NT2/D1 (cell line): ENCODE measurements at regions not wholly inside any gene's neighbourhood (a gene's known extent, or its start where the extent isn't known, plus 50 kb on each side); places are given as distances from the start of the nearest gene placed in this dataset.
"Not testable (repeated sequence)": the region's sequence is repeated elsewhere in the genome, so short reads cannot be mapped to it uniquely, and the experiment has no call there.

ENCODE experiments used
- DNase-seq: peaks from one replicate; pipeline ENCODE4 v3.0.0-alpha.2; 2011; ENCODE audit warnings: low read depth, low spot score
- H3K27me3 ChIP-seq: 2 replicates; pipeline ENCODE4 v1.6.0; 2011; ENCODE audit warnings: mild to moderate bottlenecking; ENCODE audit not compliant: insufficient read length, insufficient read depth
- H3K36me3 ChIP-seq: 2 replicates; pipeline ENCODE4 v1.6.1; 2011; ENCODE audit warnings: mild to moderate bottlenecking, low read length, mixed read lengths; ENCODE audit not compliant: insufficient read depth, insufficient read length
- H3K4me1 ChIP-seq: 2 replicates; pipeline ENCODE4 v1.5.1; 2011; ENCODE audit not compliant: insufficient read depth, insufficient read length
- H3K4me3 ChIP-seq: 2 replicates; pipeline ENCODE4 v1.5.1; 2011; ENCODE audit warnings: low read depth; ENCODE audit not compliant: insufficient read length
- H3K9ac ChIP-seq: 2 replicates; pipeline ENCODE4 v1.6.0; 2011; ENCODE audit warnings: low read depth; ENCODE audit not compliant: insufficient read length
- H3K9me3 ChIP-seq: 2 replicates; pipeline ENCODE4 v1.5.1; 2011; ENCODE audit warnings: mild to moderate bottlenecking, low read length; ENCODE audit not compliant: insufficient read depth
- SUZ12 ChIP-seq: IDR thresholded peaks from 2 replicates; pipeline ENCODE4 v1.6.1; 2011; ENCODE audit not compliant: insufficient read length, insufficient read depth; ENCODE audit errors: extremely low read depth
- YY1 ChIP-seq: IDR thresholded peaks from 2 replicates; pipeline ENCODE4 v1.6.1; 2011; ENCODE audit not compliant: insufficient read length, insufficient read depth
- ZNF274 ChIP-seq: IDR thresholded peaks from 2 replicates; pipeline ENCODE4 v1.6.1; 2011; ENCODE audit warnings: mild to moderate bottlenecking, low read depth, low read length

- Histone ChIP-seq H3K9me3 (no peaks in the 10 kb centered on the region), H3K9ac (no peak overlapping the region), H3K27me3 (no peaks in the 10 kb centered on the region), H3K36me3 (no peaks in the 10 kb centered on the region), H3K4me3 (no peak overlapping the region), H3K4me1 (no peaks in the 10 kb centered on the region)
- DNase-seq = no peak
- TF ChIP-seq SUZ12 = no peak
- no peak for TF ChIP-seq ZNF274
Observed at GRCh38 chr6:69589626-69590025, 207.2 kb downstream of the LMBRD1 start.

DNA sequence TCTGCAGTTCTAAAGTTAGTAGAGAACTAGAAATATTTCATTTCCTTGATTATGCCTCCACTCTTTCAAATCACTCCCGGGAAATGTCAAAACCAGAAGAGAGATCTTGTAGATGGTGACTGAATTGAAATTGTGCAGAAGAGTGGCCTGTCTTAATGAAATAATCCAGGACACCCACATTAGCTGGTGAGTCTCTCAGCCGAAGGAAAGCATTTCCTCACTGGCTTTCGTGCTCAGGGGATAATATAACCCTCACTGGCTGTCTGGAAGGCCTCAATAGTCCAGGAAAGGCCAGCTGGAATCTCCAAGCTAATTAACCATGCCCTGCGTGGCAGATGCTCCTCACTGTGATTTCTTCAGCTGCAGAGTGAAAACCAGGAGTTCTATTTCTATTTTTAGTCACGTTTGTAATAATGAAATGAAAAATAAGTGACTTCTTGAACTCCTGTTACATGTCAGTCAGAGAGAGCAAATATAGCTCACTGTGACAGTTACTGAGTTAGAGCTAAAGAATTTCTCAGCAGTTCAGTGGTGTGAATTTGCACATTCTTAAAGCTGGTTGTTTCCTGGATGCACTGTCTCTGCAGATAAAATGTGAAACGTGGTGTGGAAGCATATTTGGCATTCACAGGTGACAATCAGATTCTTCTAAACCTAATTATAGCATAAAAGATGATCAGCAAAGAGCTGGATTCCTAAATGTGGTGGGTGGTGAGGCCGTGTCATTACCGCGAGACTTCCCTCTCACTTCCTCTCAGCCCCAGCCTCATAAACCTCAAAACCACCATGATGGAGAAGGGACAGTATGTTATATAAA is 211.7 kb downstream of the LMBRD1 start:
- no peaks in the 10 kb centered on the region for H3K27me3 ChIP-seq
- DNase-seq = no peak
- H3K36me3 ChIP-seq = no peaks in the 10 kb centered on the region
- TF ChIP-seq ZNF274 (no peak), YY1 (no peak)
- H3K9me3 ChIP-seq = no peaks in the 10 kb centered on the region
- H3K4me3 ChIP-seq = no peak overlapping the region
- no peak overlapping the region for H3K9ac ChIP-seq
- H3K4me1 ChIP-seq = no peaks in the 10 kb centered on the region

- Histone ChIP-seq H3K27me3 (no peaks in the 10 kb centered on the region), H3K9me3 (no peaks in the 10 kb centered on the region), H3K4me3 (no peak overlapping the region), H3K4me1 (no peaks in the 10 kb centered on the region), H3K36me3 (no peaks in the 10 kb centered on the region), H3K9ac (no peak overlapping the region)
- DNase-seq = no peak
- TF ChIP-seq YY1 (no peak), SUZ12 (no peak), ZNF274 (no peak)
Observed at GRCh38 chr6:69584536-69584912, 212.3 kb downstream of the LMBRD1 start.

DNA sequence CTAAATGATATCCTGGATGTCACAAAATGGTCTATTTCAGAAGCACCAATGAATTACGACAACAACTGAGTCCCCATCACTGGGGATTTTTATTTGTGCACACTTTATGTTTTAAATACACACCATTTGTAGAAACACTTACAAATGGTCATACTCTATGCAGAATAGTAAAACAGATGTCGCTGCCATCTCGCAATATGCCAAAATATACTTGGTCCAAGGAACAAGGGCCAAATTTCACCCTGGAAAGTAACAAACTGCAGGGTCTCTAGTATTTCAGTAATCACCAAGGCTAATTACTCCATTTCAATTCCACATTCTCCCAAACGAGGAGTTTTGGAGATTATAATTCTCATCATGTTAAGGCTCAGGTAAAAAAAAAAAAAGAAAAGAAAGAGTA is 215.2 kb downstream of the LMBRD1 start:
- Histone ChIP-seq H3K36me3 (no peaks in the 10 kb centered on the region), H3K27me3 (no peaks in the 10 kb centered on the region), H3K9me3 (no peaks in the 10 kb centered on the region), H3K4me3 (no peak overlapping the region), H3K4me1 (no peaks in the 10 kb centered on the region), H3K9ac (no peak overlapping the region)
- TF ChIP-seq YY1 (no peak), SUZ12 (no peak), ZNF274 (no peak)
- no peak for DNase-seq

DNA sequence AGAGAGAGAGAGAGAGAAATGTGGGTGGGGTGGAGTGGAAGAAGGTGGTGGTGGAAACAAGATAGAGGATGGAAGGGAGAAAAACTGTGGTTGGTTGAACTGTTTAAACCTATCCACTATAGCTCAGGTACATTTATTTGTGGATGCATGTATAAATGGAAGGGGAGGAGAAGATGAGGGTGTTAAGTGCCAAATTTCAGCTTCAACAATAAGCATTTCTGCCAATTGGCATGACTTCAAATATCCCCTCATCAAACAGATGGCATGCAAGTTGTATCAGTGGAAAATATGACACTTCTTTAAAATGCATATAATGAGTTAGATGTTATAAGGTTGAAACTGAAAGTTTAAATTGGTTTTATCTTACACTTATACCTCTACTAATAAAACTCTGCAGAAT is 216.1 kb downstream of the LMBRD1 start:
- Histone ChIP-seq H3K36me3 (no peaks in the 10 kb centered on the region), H3K9me3 (no peaks in the 10 kb centered on the region), H3K4me1 (no peaks in the 10 kb centered on the region), H3K9ac (no peak overlapping the region), H3K27me3 (no peaks in the 10 kb centered on the region), H3K4me3 (no peak overlapping the region)
- no peak for DNase-seq
- TF ChIP-seq ZNF274 (no peak), YY1 (no peak), SUZ12 (no peak)

DNA sequence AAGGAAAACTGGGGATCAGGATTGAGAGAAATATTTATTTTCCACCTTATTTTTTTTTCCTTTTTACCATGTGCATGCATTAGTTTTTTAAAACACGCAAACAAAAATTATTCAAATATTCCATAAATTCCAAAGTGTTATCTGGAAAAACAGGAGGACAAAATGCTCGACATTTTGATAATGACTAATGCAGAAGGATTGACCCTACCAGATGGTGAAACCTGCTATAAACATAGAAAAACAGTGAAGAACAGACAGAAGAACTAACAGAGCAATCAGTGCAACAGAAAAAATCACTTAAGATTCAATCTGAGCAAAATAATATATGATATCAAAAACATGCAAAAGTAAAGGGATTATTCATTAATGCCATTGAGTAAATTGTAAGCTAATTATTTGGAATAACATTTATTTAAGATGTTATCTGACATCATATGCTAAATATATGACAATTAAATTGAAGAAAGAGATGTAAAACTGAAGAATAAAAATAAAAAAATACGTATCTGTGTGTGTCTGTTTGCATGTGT is 218.4 kb downstream of the LMBRD1 start:
- no peak for TF ChIP-seq SUZ12
- TF ChIP-seq ZNF274 = no peak
- TF ChIP-seq YY1 = no peak
- no peaks in the 10 kb centered on the region for H3K9me3 ChIP-seq
- H3K36me3 ChIP-seq = no peaks in the 10 kb centered on the region
- no peak overlapping the region for H3K9ac ChIP-seq
- H3K27me3 ChIP-seq = no peaks in the 10 kb centered on the region
- no peaks in the 10 kb centered on the region for H3K4me1 ChIP-seq
- DNase-seq = no peak
- no peak overlapping the region for H3K4me3 ChIP-seq

- H3K4me1 ChIP-seq = no peaks in the 10 kb centered on the region
- no peak for TF ChIP-seq SUZ12
- TF ChIP-seq ZNF274 = no peak
- no peak for TF ChIP-seq YY1
Observed at GRCh38 chr6:69571234-69571633, 225.6 kb downstream of the LMBRD1 start.

DNA sequence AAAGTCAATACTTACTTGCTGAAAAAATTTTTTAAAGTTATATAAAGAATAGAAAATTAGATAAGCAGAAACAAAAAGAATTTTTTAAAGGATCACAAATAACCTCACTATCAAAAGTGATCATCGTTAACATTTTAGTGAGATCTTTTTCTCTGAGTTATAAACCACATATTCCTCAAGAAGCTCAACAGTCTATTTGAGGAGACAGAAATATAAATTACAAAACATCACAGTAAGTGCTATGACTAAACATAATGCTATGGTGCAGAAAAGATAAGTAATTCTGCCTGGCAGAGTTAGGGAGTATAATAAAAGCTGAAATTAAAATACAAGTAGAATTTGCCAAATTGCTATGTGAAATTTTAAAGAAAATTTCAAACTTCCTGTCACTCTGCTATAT is 226.7 kb downstream of the LMBRD1 start:
- no peaks in the 10 kb centered on the region for H3K27me3 ChIP-seq
- H3K9me3 ChIP-seq = no peaks in the 10 kb centered on the region
- no peak for DNase-seq
- H3K4me3 ChIP-seq = no peak overlapping the region
- no peaks in the 10 kb centered on the region for H3K4me1 ChIP-seq
- TF ChIP-seq ZNF274 = no peak
- TF ChIP-seq SUZ12 = no peak
- TF ChIP-seq YY1 = no peak
- no peaks in the 10 kb centered on the region for H3K36me3 ChIP-seq
- H3K9ac ChIP-seq = no peak overlapping the region

More at GRCh38 chr6:69571234-69571633, 225.6 kb downstream of the LMBRD1 start:
- H3K9ac ChIP-seq = no peak overlapping the region
- no peak for DNase-seq
- no peaks in the 10 kb centered on the region for H3K27me3 ChIP-seq
- H3K9me3 ChIP-seq = no peaks in the 10 kb centered on the region
- no peaks in the 10 kb centered on the region for H3K36me3 ChIP-seq
- H3K4me3 ChIP-seq = no peak overlapping the region

DNA sequence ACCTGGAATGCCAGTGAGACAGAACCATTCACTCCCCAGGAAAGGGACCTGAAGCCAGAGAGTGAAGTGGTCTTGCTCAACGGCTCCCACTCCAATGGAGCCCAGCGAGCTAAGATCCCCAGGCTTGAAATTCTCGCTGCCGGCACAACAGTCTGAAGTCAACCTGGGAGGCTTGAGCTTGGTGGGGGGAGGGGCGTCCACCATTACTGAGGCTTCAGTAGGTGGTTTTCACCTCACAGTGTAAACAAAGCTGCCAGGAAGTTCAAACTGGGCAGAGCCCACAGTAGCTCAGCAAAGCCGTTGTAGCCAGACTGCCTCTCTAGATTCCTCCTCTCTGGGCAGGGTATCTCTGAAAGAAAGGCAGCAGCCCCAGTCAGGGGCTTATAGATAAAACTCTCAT is 236.2 kb downstream of the LMBRD1 start:
- not testable (repeated sequence) for H3K9ac ChIP-seq, H3K4me3 ChIP-seq, DNase-seq, H3K9me3 ChIP-seq, H3K27me3 ChIP-seq, H3K36me3 ChIP-seq, H3K4me1 ChIP-seq
